SHP77 treated with DMSO at 0.1 percent for 48 hours (cell line): ENCODE measurements at regions not wholly inside any gene's neighbourhood (a gene's known extent, or its start where the extent isn't known, plus 50 kb on each side); places are given as distances from the start of the nearest gene placed in this dataset.
A peak's percentile ranks its signal among the peaks of the same experiment; 100 is the strongest.

Experiments used
- DNase-seq: peaks from one replicate; lab custom pipeline; 2025; lab: John Stamatoyannopoulos, UW

GRCh38 chr7:46163246-46163645 is 242.2 kb upstream of the IGFBP3 start:
- DNase-seq, result peak; percentile 47

DNA sequence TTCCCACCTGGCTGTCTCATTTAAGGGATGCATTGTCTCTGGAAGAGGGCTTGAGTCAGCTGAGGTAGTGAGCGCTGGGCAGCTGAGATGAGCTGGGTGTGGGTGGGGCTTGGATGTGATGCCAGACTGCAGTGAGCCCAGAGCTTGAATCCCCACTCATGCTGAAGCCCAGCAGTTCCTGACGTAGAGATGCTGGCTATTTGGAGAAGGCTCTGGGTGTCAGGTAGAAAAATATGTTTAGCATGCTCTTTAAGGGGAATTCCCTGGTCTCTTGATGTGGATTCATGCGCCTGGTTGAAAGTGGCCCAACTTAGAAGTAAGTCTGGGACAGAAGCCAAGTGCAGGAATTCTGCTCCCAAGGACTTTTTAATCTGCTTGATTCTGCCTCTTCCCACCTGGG is 241.5 kb upstream of the IGFBP3 start:
- DNase-seq, result peak; percentile 47

- no peak for DNase-seq
Observed at GRCh38 chr7:46160861-46161260, 239.8 kb upstream of the IGFBP3 start.

GRCh38 chr7:46157931-46158330 is 236.9 kb upstream of the IGFBP3 start:
- DNase-seq, result no peak

DNA sequence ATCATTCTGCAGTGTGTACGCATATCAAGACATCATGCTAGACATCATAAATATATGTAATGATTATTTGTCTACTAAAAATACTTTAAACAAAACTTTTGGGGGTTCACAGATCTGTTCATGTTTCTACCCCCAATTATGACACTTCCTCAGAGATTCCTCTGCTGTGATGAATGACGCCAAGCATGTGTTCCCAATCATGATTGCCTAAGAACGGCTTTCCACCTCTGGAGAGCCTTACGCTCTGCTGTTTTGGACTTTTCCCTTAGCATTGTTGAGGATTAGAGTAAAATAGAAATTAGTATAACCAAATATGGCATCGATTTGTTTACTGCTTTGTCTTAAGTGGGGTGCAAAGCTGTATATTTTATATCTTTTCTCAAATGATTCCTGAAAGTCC is 236.3 kb upstream of the IGFBP3 start:
- no peak for DNase-seq

- DNase-seq, result no peak
Observed at GRCh38 chr7:46156853-46157252, 235.8 kb upstream of the IGFBP3 start.

DNA sequence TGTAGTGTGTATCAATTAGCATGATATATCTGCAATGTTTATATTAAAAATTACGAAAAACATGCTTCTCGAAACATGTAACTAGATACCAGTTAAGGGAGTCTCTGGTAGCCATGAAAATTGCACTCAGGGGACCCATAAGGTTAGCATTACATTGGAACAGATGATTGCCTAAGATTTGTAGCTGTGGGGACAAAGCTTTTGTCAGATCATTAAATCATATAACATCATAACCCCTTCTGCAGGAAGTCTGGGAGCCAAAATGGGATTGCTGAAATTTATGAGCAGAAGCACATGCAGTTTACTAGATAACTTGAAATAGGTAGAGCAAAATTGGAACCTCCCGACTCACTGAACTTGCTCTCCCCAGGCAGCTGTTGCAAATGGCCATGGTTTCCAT is 235.0 kb upstream of the IGFBP3 start:
- DNase-seq, result no peak

DNA sequence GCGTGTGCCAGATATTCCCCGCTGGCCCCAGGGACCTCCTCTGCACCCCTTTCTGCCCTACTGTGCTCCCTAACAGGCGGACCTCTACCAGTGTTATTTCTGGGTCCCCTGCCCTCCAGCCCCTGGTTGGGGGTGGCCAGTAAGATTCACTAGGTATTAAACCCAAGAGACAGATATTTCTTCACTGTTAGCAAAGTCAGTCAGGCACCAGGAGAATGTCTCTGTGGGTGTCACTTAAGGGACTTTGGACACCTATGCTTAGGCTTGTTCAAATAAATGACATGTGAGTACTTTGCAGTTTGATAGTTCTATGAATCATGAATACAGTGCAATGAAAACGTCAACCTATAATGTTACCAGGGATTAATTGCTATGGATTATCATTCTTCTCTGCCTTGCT is 234.3 kb upstream of the IGFBP3 start:
- DNase-seq, result no peak

- DNase-seq, result no peak
Observed at GRCh38 chr7:46153951-46154787, 233.1 kb upstream of the IGFBP3 start.

DNA sequence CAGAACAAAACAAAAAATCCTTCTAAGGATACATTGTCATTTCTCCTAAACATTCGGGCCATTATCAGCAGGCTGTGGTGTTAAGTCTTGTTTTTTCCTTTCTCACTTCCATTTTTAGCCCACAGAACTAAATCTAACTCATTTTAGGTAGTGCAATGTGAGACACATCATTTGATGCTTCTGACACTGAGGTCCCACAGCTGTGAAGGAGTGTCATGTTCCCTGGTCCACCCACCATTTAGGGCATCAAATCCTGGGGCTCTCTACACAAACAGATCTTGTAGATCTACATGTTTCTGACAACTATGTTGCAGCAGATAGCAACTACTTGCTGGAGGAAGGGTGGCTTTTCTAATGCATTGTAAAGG is 232.5 kb upstream of the IGFBP3 start:
- DNase-seq, result no peak

DNA sequence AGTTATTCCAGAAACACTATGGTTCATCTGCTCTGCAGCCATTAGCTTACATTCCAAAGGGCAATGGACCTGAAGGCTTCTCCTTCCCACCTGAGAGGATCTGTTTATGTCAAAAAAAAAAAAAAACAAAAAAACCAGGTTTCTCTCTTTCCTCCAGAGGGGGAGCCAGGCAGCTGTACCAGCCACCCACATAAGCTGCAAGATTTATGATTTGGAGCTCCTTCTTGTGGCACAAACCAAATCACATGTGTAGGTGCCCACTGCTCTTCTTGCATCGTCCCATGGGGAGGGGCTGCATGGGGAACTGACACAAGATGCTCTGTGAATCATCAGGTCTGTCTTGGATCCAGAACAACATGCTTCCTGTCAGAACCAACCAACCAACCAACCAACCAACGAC is 231.6 kb upstream of the IGFBP3 start:
- no peak for DNase-seq

DNA sequence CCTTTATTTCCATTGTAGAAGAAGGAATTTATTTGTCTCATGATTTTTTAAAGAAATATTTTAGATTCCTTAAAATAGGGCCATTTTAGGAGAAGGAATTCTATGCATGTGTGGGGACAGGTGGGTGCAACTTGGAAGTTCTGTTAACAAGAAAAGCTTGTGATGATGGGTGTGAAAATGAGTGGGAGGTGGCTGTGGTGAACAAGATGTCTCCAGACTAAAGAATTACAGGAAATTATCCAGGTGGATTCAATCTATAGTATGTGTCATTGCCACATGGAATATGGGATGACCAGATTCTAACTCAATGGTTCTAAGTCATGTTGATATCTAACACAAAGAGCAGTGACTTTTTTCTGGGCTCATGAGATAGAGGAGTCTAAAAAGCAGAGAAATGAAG is 229.6 kb upstream of the IGFBP3 start:
- no peak for DNase-seq

DNA sequence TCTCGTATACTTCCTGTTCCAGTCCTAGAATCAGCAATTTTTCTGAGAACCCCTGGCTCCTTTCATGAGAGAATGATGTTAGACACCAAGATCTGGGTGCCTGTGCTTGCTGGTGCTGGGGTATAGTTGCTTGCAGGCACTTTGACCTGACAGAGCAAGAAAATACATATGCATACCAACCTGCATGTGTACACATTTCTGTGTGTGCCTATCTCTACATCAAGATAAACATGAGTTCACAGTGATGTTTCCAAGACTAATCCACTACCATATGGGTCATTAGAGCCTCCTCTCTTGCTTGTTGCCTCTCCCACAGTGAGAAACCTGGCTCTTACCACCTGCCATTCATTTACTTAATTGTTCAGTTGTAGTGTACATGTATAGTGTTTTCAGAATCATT is 229.1 kb upstream of the IGFBP3 start:
- DNase-seq, result no peak

DNA sequence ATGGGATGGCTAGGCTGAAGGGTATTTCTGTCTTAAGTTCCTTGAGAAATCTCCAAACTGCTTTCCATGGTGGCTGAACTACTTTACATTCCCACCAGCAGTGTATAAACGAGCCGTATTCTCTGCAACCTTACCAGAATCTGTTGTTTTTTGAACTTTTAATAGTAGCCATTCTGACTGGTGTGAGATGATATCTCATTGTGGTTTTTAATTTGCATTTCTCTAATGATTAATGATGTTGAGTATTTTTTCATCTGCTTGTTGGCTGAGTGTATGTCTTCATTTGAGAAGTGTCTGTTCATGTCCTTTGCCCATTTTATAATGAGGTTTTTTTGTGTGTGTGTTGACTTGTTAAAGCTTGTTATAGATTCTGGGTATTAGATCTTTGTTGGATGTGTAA is 226.8 kb upstream of the IGFBP3 start:
- no peak for DNase-seq

DNA sequence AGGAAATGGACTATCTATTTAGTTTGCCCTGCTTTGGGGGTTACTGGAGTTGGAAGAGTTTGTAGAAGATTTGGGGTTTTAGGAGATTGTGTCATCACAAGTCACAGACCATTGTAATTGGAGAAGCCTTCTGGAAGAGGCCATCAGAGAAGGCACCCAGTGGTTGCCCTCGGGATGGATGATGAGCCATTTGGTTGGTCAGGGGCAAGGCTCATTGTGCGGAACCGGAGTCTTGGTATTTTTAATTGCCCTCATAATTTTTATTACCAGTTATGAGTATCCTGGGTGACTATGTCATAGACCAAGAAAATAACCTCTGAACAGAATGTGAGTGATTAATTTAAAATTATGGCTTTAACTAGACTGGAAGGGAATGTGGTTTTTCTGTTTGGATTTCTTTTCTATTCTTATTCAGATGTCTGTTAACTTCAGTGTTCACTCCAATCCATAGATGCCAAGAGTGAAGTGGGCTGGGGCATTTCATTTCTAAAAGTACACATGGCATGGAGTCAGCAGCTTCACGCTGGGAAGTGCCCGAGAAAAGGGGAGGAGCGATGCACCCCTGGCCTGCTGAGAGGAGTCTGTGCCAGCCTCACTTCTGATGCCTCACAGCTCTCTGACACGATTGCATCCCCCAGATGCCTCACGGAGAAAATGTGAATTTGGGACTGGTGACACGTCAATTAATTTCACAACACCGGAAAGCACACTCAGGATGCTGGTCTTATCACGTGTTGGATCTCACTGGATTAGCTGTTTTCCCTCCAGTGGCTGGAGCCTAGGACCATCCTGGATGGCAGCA is 225.6 kb upstream of the IGFBP3 start:
- no peak for DNase-seq

- DNase-seq, result no peak
Observed at GRCh38 chr7:46145412-46145811, 224.3 kb upstream of the IGFBP3 start.

DNA sequence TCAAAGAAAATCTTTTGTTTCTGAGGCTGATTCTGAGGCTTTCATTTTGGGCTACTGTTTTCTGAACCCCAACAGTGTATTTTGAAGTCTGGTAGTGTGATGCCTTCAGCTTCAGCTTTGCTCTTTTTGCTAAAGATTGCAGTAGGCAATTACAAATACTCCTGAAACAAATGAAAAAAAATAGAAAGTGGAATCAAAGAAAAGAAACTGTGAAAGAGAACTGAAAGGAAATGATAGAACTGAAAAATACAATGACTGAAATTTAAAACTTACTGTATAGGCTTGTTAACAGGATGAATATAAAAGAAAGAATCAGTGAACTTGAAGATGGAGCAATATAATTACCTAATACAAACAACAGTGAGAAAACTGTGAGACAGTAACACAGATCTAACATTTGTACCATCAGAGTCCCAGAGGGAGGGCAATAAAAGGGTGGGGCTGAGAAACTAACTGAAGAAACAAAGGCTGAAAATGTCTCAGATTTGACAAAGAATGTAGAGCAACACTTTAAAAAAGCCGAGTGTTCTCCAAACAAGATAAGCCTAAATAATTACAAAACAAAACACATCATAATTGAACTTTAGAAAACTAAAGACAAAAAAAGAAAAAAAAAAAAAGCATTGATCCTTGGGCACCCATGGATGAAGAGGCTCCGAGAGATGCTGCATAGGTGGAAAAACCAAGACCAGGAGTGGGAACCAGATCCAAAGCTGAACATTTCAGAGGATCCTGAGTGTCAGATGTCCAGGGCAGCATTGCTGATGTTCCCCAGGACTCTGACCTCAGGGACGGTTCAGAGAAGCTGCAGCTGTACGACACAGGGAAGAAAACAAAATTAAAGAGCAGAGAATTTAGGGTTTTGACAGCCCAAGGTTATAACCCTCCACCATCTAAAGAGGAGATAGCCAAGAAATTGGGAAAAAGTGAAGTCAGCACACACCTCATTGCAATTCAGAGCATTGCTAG is 223.2 kb upstream of the IGFBP3 start:
- no peak for DNase-seq

DNA sequence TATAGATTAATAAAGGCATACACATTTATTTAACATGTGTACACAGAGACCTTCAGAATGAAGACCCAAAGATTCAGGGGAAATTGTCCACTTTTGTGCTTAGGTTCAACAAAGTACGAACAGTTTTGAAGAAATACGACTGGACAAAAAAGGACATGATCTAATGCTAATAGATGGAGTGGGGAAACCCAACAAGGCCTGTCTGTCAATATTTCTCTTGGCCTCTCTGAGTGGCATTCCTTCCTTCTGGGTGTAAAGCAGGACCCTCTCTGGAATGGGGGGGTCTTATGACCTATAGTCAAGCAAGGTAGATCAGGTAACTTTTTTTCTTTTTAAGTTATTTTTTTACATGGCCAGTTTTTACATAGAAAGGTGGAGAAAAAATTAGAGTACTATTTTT is 222.3 kb upstream of the IGFBP3 start:
- no peak for DNase-seq

GRCh38 chr7:46139079-46139478 is 218.0 kb upstream of the IGFBP3 start:
- DNase-seq, result no peak

- no peak for DNase-seq
Observed at GRCh38 chr7:46137725-46138124, 216.7 kb upstream of the IGFBP3 start.

DNA sequence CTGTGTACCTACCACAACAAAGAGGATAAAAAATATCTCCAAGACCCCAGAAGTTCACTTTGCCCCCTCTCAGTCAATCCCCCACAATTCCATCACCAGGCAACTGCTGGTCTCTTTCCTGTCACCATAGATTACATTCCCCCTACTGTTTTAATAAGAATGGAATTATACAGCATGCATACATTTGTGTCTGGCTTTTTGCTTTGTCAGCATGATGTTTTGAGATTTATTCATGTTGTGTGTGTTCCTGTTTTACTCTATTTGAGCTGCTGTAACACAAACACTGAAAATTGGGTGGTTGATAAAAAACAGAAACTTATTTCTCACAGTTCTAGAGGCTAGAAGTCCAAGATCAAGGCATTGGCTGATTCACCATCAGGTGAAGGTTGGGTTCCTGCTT is 214.5 kb upstream of the IGFBP3 start:
- no peak for DNase-seq

DNA sequence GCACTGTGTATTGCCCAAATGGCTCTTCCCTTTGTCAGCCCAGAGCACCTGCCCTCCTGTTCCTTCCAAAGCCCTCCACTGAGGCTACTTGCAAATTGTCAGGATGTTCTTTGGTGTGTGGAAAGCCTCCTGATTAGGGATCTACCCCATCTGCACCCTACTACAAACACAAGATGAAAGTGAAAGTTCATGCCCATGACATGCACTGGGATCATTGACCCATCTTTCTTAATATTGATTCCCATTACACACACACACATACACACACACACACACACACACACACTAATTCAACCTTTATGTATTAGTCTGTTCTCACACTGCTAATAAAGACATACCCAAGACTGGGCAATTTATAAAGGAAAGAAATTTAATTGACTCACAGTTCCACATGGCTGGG is 213.7 kb upstream of the IGFBP3 start:
- no peak for DNase-seq
